ENCODE measurements at regions not wholly inside any gene's neighbourhood (a gene's known extent, or its start where the extent isn't known, plus 50 kb on each side); places are given as distances from the start of the nearest gene placed in this dataset.
"Not testable (repeated sequence)": the region's sequence is repeated elsewhere in the genome, so short reads cannot be mapped to it uniquely, and the experiment has no call there.

GRCh38 chr2:234792621-234793022 lies 159.2 kb upstream of the SH3BP4 start:
- Histone ChIP-seq H3K36me3 (no peaks in the 10 kb centered on the region), H3K27me3 (no peaks in the 10 kb centered on the region), H3K4me1 (no peaks in the 10 kb centered on the region), H3K27ac (no peak overlapping the region), H3K9me3 (no peaks in the 10 kb centered on the region), H3K4me3 (no peak overlapping the region)
- intact Hi-C loops (cut with DNase I) = no loop called here
- no peak for TF ChIP-seq POLR2A (IDR thresholded peaks at IDR 0.05)
- TF ChIP-seq CTCF (IDR thresholded peaks at IDR 0.05) = no peak
- DNase-seq = no peak
- 85 to 92% (median 90%) methylated on average over 18 of the region's 18 CpGs for WGBS, 4 donors
- ATAC-seq = no peak

DNA sequence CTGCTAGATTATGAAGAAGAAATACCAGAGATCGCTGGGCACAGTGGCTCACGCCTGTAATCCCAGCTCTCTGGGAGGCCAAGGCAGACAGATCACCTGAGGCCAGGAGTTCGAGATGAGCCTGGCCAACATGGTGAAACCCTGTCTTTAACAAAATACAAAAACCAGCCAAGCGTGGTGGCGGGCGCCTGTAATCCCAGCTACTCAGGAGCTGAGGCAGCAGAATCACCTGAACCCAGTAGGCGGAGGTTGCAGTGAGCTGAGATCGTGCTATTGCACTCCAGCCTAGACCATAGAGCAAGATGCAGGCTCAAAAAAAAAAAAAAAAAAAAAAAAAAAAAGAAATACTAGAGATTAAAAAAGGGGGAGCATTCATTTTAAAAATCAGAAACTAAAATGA lies 159.7 kb upstream of the SH3BP4 start:
- WGBS, 4 donors = 96 to 97% (median 96%) methylated on average over 8 of the region's 8 CpGs
- H3K36me3 ChIP-seq; DNase-seq; ATAC-seq; intact Hi-C loops (cut with DNase I); H3K27me3 ChIP-seq; H3K9me3 ChIP-seq; H3K27ac ChIP-seq; H3K4me3 ChIP-seq; H3K4me1 ChIP-seq: not testable (repeated sequence)

GRCh38 chr2:234790380-234790779 lies 161.4 kb upstream of the SH3BP4 start:
- H3K9me3 ChIP-seq = no peaks in the 10 kb centered on the region
- H3K36me3 ChIP-seq = no peaks in the 10 kb centered on the region
- intact Hi-C loops (cut with DNase I) = no loop called here
- WGBS, 4 donors = 85 to 91% (median 90%) methylated on average over 10 of the region's 10 CpGs
- DNase-seq = no peak
- TF ChIP-seq CTCF (IDR thresholded peaks at IDR 0.05) = no peak
- no peak for TF ChIP-seq POLR2A (IDR thresholded peaks at IDR 0.05)
- ATAC-seq = no peak
- H3K27me3 ChIP-seq = no peaks in the 10 kb centered on the region
- H3K27ac ChIP-seq = no peak overlapping the region
- no peaks in the 10 kb centered on the region for H3K4me1 ChIP-seq
- no peak overlapping the region for H3K4me3 ChIP-seq

- Histone ChIP-seq H3K4me3 (no peak overlapping the region), H3K4me1 (no peaks in the 10 kb centered on the region), H3K27me3 (no peaks in the 10 kb centered on the region), H3K9me3 (no peaks in the 10 kb centered on the region), H3K27ac (no peak overlapping the region), H3K36me3 (no peaks in the 10 kb centered on the region)
- DNase-seq (no peak), ATAC-seq (no peak)
- TF ChIP-seq POLR2A (IDR thresholded peaks at IDR 0.05) (no peak), CTCF (IDR thresholded peaks at IDR 0.05) (no peak)
- WGBS, 4 donors = 91 to 95% (median 93%) methylated on average over 8 to 9 of the region's 9 CpGs
- intact Hi-C loops (cut with DNase I) = no loop called here
Measured at GRCh38 chr2:234789556-234790325, 162.1 kb upstream of the SH3BP4 start.

GRCh38 chr2:234788841-234789240 lies 163.0 kb upstream of the SH3BP4 start:
- H3K4me3 ChIP-seq = no peak overlapping the region
- peaks cover 0 to 6% (median under 1%) of the 10 kb centered on the region in 12 donors for H3K9me3 ChIP-seq
- ATAC-seq (no peak), DNase-seq (no peak)
- TF ChIP-seq CTCF (IDR thresholded peaks at IDR 0.05) (no peak), POLR2A (IDR thresholded peaks at IDR 0.05) (no peak)
- H3K27ac ChIP-seq = no peak overlapping the region
- 85 to 92% (median 89%) methylated on average over 4 of the region's 4 CpGs for WGBS, 4 donors
- H3K27me3 ChIP-seq = no peaks in the 10 kb centered on the region
- H3K36me3 ChIP-seq = no peaks in the 10 kb centered on the region
- H3K4me1 ChIP-seq = no peaks in the 10 kb centered on the region
- intact Hi-C loops (cut with DNase I) = no loop called here

All from heart left ventricle (tissue), 16 donors.